SIG-M5 treated with dmso at 0.1 percent for 504 hours (cell line): ENCODE measurements at regions not wholly inside any gene's neighbourhood (a gene's known extent, or its start where the extent isn't known, plus 50 kb on each side); places are given as distances from the start of the nearest gene placed in this dataset.

Source experiments
- DNase-seq: peaks from one replicate; lab custom pipeline; 2025; ENCODE audit not compliant: unreplicated experiment; lab: John Stamatoyannopoulos, UW

DNA sequence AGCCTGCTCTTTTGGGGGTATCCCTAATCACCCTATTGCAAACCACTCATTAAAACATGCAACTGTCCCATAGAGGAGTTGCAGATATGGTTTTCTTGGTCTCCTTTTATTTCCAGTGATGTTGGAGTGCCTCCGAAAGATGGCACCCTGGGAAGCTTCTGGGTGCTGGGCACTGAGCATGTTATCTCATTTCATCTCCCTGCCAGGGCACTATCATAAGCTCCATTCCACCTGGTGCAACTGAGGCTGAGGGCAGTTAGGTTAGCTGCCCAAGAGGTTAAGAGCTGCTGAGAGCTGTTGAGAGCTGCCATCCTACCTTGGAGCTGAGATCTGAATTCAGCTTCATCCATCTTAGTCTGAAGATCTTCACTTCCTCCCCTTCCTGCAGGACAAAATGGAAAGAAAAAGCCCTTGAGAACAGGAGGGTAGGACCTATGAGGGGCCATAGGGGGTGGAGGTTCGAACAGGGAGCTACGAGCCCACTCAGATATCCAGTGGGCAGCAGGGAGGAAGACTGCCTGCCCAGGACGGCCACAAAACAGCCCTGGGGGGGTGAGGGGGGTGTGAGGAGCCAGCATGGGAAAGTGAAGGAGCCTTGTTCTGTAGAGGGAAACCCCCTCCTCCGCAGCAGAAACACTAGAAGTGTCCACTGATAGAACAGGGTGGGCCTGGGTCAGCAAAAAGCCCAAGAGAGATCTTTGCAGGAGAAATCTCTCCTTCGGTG, 202.5 kb downstream of the ZFP36L2 start:
- no peak for DNase-seq

DNA sequence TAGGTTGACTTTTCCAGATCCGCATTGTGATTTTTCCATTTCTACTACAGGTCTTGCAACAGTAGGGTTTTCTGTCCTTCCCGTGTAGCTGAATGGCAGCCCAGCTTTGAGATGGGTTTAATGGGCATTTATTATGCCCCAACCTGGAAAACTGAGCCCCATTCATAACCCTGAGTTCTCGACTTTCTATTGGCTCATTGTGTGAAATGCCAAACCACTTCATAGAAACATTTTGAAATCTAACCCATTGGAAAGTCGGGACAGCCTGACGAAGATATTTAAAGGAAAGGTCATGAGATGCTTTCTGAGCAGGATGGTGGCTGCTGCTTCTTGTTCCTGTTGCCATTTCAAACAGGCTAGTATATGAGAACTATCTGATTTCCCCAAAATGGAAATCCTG, 203.5 kb downstream of the ZFP36L2 start:
- DNase-seq = no peak

DNA sequence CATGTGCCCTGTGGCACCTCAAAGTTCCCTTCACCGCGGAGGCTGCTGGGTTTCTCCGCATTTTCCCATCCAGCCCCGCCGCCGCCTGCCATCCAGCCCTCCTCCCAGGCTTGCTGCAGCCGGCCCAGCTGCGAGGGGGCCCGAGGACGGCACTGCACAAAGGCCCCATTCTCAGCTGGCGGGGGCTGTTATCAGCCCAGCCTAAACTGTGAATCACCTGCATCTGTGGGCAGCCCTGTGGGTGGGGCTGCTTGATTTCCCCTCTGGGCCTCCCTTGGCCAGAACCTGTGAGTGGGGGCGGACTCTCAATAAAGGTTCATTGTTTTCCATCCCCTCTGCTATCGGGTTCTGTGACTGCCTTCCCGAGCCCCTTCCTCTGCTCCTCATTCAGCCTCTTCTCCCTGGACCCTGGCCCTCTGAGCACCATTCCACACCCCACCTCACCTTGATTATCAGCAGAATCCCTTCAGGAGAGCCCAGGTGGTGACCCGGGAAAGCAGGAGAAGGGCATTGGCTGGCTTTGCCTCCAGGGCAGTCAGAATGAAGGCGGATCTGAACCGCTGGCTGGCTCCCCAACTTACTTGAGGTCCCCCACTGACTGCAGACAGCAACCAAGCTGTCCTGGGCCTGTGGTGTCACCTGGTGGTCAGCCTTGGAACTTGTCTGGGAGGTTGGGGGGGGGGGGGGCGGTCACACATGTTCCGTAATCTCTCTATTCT, 204.5 kb downstream of the ZFP36L2 start:
- DNase-seq = no peak

DNA sequence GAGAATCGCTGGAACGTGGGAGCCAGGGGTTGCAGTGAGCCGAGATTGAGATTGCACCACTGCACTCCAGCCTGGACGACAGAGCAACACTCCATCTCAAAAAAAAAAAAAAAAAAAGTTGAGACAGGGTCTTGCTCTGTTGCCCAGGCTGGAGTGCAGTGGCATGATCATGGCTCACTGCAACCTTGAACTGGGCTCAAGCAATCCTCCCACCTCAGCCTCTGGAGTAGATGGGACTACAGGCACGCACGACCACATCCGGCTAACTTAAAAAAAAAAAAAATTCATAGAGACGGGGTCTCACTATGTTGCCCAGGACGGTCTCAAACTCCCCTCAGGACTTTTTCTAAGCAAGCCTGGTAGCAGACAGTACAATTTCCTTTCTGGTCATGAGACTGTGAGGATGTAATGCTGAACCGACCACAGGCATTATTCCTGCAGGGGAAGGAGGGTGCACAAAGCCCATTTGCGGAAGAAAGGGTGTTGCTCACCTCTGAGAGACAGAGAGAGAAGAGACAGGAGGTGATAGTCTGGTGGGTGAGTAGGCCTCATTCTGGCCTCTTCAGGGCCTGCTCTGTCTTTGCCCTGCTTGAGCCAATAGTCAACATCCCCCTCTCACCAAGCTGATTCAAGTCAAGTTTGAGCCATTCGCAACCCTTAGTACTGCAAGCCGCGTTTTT, 205.3 kb downstream of the ZFP36L2 start:
- no peak for DNase-seq

DNA sequence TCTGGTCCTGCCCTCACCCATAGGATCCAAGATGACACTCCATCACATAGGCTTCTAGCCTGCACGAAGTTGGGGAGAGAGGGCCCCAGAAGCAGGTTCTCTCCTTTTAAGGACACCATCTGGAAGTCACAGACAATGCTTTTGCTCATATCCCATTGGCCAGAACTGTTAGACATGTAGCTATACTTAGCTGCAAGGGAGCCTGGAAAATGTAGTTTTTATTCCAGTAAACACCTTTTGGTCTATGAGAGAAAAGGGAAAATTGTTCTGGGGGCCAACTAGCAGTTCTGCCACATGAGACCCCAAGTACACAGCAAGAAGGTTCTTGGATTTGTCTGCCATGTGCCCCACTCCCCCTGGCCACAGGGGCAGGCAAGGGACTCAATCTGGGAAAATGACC, 206.1 kb downstream of the ZFP36L2 start:
- no peak for DNase-seq

DNA sequence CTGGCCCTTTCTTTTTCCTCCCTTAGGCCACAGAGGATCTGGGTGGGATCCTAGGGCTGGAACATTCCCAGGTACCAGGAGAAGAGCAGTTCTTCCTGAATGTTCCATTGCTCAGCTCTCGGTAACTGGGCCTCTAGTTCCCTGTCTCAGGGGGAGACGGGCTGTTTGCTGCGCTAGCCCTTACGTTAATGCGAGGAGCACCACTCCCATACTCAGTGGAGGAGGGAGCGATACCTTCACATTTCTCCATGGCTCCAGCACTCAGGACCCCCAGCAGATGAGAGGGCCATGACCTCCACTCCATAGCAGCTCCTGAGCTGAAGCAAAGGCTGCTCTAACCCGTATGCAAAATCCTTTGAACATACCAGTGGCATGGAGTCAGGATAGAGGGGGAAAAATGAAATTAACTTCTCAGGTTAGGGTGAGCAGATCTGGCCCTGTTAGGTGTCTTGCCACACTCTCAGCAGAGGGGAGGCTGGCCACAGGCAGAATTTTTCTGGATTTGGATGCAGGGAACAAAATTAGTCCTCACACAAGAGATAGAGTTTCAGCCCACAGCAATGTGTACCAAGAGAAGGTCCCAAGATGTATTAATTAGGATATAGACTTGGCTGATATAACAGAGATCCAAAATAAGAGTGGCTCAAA, 206.7 kb downstream of the ZFP36L2 start:
- no peak for DNase-seq

DNA sequence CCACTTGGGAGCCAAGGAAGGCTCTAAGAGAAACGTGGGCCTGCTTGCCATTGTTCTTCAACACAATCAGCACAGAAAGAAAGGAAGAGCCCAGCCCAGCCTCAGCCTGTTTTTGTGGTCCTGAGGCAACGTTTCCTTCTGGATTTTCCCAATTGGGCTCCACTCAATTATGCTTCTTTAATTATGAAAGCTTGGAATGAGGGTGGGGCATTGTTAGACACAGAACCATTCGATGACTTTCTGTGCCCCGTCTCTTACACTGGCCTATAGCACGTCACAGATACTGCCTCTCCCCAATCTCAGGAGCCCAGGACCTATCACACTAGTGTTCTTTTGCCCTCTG, 207.4 kb downstream of the ZFP36L2 start:
- DNase-seq = no peak

DNA sequence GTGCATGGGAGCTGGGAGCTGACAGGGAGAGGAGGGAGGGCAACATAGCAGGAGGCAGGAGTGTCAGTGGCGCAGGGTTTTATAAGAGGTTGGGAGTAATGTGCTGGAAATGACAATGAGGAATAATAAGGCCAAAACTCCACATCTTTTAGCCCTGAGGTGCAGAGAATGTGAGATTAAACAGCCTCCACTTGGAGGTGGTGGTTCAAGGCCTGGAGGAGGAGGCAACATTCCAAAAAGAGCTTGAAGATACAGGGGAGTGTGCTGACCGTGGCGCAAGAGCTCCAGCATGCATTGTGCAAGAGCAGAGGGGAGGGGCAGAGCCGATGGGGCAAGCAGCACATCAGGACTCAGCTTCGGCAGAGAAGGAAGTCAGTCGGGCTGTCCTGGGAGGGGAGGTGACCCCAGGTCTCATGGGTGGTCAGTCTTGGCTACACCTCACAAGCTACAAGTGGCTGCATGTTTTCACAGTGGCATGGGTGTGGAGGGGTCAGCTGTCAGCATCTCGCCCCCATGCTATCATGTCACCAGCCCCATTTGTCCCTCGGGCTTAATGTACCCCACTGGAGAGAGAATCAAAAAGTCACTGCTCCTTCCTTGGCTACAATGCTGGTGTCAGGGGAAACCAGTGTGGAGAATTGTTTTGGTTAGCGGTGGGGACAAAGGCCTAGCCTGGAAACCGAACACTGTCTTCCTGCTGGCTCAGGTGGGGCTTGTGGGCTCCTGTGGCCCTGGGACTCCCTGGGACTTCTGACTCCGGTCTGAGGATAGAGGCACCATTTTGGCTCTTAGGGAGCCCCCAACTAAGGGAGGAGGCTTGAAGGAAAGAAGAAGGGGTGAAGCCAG, 208.0 kb downstream of the ZFP36L2 start:
- peak; percentile 96 for DNase-seq

DNA sequence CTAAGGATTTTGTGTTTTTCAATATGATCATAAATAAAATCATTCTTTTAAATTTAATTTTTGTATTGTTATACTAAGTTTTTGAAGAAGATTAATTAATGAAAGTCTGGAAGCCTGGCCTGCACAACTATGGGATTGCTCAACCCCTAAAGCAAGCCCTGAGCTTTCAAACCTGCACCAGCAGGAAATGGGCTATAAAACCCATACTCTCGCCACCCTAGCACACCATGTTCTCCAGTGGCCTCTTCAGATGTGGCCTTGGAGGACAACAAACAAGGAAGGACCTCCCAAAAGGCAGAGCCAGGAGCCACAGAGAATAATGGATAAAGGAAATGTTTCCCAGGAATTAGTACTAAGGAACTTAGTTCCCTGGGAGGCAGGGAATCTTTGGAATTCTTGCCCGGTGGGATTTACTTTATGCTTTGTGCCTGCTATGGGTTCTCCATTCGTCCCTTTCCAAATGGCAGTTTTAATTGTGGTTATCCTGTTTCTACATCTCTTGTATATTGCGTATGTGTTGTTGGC, 212.5 kb downstream of the ZFP36L2 start:
- peak; percentile 28 for DNase-seq

DNA sequence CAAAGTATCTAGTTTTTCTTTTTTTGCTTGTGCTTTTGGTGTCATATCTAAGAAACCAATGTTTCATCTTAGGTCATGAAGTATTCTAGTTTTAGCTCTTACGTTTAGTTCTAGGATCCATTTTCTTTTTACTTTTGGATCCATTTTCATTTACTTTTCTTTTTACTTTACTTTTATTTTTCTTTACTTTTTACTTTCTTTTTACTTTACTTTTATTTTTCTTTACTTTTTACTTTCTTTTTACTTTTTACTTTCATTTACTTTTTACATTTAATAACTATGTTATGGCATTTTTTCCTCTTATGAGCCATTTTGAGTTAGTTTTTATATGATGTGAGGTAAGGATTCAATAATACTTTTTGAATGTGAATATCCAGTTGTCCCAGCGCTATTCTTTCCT, 213.4 kb downstream of the ZFP36L2 start:
- DNase-seq = no peak

DNA sequence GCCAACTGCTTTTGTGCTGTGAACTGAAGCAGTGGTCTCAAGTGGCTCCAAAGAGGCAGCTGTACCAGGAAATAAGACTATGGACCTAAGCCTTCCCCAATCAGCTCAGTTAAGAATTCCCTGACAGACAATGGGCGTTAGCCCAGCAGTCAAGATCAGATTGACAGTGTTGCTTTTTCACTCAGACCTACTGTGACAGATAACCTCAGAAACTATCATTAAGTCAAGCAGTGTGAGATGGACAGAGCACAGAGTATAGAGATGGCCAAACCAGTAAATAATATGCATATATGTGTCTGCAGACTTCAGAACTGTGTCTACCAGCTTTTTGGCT, 215.3 kb downstream of the ZFP36L2 start:
- no peak for DNase-seq

DNA sequence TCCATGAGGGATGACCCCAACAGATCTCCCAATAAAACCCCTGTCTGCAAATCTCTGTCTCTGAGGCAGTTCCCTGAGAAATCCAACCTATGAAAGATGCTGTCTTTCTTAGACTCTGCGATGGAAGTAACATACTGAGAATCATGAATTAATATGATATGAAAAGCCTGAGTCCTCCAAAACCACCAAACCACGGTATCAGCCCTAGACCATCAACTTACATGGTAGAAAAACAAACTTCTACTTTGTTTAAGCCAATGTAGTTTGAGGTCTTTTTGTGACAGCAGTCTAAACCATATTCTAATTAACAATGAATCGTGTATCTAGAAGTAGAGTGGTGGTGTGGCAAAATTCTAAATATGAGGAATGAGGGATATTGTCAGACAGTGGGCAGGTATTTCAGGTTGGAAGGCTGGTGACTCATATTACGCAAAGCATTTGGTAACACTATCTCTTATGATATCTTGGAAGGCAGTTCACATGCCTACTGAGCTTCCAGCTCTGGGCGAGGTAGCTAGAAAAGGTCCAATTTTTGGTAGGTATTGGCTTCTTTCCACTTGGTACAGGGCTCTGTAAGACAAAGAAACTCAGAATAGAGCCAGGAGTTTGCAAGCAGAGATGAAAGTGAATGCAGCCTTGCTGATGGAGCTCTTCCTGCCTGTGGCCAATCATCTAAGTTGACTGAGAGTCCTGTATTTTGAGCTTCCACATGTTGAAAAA, 215.8 kb downstream of the ZFP36L2 start:
- DNase-seq = peak; percentile 26

DNA sequence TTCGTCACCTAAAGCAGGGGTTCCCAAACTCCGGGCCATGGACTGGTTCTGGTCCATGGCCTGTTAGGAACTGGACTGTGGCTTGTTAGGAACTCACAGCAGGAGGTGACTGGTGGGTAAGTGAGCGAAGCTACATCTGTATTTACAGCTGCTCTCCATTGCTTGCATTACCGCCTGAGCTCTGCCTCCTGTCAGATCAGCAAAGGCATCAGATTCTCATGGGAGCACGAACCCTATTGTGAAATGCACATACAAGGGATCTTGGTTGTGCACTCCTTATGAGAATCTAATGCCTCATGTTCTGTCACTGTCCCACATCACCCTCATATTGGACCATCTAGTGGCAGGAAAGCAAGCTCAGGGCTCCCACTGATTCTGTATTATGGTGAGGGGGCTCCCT, 217.0 kb downstream of the ZFP36L2 start:
- DNase-seq = no peak

DNA sequence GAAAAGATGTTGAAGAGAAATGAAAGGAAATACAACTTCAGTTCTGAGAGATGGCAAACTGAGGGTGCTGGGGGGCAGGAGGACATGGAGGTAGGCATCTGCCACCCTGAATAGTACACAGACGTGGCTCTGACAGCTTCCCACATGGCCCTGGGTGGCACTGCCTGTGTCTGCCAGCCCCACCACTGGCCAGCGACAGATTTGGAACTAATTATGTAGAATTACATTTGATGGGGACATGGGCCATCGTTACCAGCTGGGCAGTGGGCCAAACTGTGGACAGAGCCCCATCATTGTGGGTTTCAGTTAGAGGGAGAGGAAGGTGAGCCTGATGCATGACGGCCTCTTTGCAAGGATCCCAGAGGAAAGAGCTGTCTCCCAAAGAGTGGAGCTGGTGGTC, 216.0 kb upstream of the HAAO start:
- DNase-seq = no peak

DNA sequence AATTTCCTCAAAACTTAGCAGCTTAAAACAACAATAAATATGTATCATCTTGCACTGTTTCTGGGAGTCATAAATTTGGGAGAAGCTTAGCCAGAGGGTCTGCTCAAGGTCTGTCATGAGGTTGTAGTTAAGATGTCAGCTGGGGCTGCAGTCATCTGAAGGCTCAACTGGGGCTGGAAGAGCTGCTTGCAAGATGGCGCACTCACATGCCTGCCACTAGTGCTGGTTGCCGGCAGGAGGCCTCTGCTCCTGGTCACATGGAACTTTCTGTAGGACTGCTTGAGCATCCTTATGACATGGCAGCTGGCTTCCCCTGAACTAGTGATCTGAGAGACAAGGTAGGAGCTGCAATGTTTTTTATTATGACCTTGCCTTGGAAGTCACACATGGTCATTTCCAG, 215.5 kb upstream of the HAAO start:
- no peak for DNase-seq

DNA sequence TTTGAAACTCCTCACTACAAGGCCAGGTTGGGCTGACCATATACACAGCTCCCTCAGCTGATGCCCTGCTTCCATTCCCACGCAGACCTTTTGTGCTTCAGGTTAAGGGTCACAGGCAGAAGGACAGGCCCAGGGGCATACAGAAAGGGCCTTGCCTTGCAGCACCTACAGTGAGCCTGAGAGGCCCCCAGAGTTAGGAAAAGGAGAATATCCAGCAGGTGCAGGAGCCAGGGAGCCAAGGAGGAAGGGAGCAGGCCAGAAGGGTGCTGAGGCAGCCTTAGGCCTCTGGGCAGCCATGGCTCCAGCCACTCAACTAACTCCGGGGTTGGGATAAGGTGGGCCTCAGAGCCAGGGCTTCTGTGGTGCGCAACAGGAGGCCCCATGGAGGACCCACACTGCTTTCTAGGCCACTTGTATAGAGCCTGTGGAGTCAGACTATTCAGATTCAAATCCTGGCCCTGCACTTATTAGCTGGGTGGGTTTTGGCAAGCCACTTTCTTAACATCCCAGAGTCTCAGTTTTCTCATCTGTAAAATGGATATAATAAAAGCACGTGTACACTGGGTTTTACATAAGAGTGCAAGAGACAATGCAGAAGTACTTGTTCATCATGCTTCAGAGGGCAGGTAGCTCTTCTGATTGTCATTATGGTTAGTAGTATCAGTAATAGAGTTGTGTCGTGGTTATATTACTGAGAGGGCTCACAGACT, 214.6 kb upstream of the HAAO start:
- no peak for DNase-seq

DNA sequence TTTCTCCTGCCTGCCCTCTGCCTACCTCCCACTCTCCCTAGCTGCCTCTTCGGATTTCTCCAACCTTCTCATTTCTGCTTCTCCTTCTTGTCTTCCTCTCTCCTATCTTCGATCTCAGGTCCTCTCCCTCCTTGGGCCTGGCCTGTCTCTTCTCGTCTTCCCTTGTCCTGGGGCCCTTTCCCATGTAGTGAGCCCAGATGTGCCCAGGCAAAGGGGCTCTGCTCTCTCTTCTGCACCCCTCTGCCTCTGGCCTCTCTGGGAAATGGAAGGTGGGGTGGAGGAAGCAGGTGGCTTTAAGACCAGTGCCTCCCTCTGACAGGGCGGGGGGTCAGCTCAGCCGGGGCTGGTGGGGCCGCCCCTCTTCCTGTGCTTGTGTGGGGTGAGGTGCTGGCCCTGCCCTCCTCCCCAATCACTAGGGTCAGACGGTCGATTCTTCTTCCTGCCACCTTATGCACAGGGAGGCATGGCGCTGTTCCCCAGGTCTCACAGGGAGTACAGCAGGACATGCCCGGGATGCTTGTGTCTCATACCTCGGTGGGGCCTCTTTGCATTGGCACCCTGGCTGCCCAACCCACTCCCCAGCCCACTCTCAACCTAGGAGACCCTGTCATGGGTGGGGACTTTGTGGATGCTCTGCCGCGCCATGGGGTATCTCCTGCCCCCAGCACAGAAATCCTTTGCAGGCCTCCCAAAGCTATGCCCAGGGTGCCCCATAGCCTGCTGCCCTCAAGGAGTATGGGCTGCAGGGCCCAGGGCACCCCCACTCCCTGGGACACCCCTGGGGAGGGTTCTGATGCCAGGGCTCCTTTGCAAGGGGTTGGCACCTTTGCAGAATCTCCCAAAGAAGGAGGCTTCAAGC, 213.8 kb upstream of the HAAO start:
- no peak for DNase-seq

DNA sequence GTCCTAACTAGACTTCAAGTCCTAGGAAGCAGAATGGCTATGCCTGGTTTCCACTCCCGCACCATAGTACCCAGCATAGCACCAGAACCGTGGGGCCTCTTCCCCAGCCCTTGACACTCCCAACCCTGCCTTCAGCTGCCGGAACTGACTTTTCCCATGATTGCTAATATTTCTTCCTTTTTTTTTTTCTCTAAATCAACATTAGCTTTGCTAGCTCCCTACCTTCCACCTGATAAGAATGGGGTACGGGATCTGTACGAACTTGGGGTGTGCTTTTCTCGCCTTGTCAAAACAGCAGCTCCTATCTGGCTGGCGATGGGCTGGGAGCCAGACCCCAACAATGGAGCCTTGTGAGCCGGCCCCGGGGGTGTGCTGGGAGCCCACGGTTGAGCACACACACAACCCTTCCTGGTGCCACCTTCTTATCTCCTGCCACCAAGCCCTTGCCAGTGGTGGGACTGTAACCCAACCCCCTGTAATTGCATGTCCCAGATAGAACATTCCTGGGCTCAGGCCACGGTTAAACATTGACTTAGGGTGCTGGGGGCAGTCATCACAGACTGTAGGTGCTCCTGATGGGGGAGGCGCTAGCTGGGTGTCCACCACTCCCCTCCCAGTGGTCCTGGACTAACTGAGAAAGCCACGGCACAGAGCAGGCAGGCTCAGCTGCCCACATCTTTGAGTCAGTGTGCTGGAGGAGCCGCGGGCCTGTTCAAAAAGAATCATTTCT, 213.0 kb upstream of the HAAO start:
- no peak for DNase-seq
